ENCODE measurements at regions not wholly inside any gene's neighbourhood (a gene's known extent, or its start where the extent isn't known, plus 50 kb on each side); places are given as distances from the start of the nearest gene placed in this dataset.

- H3K36me3 ChIP-seq (replicated peaks in 1 of 2) = no peaks in the 10 kb centered on the region
- H3K27me3 ChIP-seq = peaks cover 16% of the 10 kb centered on the region
- intact Hi-C loops (cut with DNase I) = no loop called here
- no peak overlapping the region for H3K27ac ChIP-seq
- H3K4me1 ChIP-seq (replicated peaks in 1 of 2) = no peaks in the 10 kb centered on the region
- H3K9me3 ChIP-seq (replicated peaks in 1 of 3) = no peaks in the 10 kb centered on the region
- WGBS, 4 donors = 56 to 71% (median 65%) methylated on average over 1 to 6 of the region's 6 CpGs
- DNase-seq = no peak
- TF ChIP-seq POLR2A (IDR thresholded peaks at IDR 0.05) = no peak
- TF ChIP-seq CTCF (IDR thresholded peaks at IDR 0.05) = no peak
- no peak overlapping the region for H3K4me3 ChIP-seq
Measured at GRCh38 chr11:45383224-45383623, 97.1 kb upstream of the SYT13 start.

GRCh38 chr11:45382133-45382878, 96.2 kb upstream of the SYT13 start:
- no peak for DNase-seq
- Histone ChIP-seq H3K36me3 (replicated peaks in 1 of 2) (no peaks in the 10 kb centered on the region), H3K27ac (no peak overlapping the region), H3K9me3 (replicated peaks in 1 of 3) (no peaks in the 10 kb centered on the region), H3K4me1 (replicated peaks in 1 of 2) (no peaks in the 10 kb centered on the region), H3K4me3 (no peak overlapping the region), H3K27me3 (peaks cover 16% of the 10 kb centered on the region)
- WGBS, 4 donors = 59 to 68% (median 60%) methylated on average over 7 of the region's 7 CpGs
- intact Hi-C loops (cut with DNase I) = no loop called here
- TF ChIP-seq POLR2A (IDR thresholded peaks at IDR 0.05) (no peak), CTCF (IDR thresholded peaks at IDR 0.05) (no peak)

GRCh38 chr11:45379162-45379863, 93.2 kb upstream of the SYT13 start:
- Histone ChIP-seq H3K36me3 (replicated peaks in 1 of 2) (no peaks in the 10 kb centered on the region), H3K27me3 (peaks cover 11% of the 10 kb centered on the region), H3K4me1 (replicated peaks in 1 of 2) (no peaks in the 10 kb centered on the region), H3K4me3 (no peak overlapping the region), H3K27ac (no peak overlapping the region), H3K9me3 (replicated peaks in 1 of 3) (no peaks in the 10 kb centered on the region)
- TF ChIP-seq POLR2A (IDR thresholded peaks at IDR 0.05) = no peak
- TF ChIP-seq CTCF (IDR thresholded peaks at IDR 0.05) = no peak
- 87 to 96% (median 94%) methylated on average over 5 to 6 of the region's 6 CpGs for WGBS, 4 donors
- no peak for DNase-seq
- intact Hi-C loops (cut with DNase I) = no loop called here

- TF ChIP-seq POLR2A (IDR thresholded peaks at IDR 0.05) (no peak), CTCF (IDR thresholded peaks at IDR 0.05) (no peak)
- Histone ChIP-seq H3K27ac (no peak overlapping the region), H3K4me1 (replicated peaks in 1 of 2) (no peaks in the 10 kb centered on the region), H3K36me3 (replicated peaks in 1 of 2) (no peaks in the 10 kb centered on the region), H3K27me3 (peaks cover 7% of the 10 kb centered on the region), H3K9me3 (replicated peaks in 1 of 3) (no peaks in the 10 kb centered on the region), H3K4me3 (no peak overlapping the region)
- intact Hi-C loops (cut with DNase I) = no loop called here
- 90 to 95% (median 93%) methylated on average over 6 of the region's 6 CpGs for whole genome bisulfite sequencing, 4 donors
- no peak for DNase-seq
Measured at GRCh38 chr11:45378516-45378915, 92.4 kb upstream of the SYT13 start.
